ENCODE measurements at regions not wholly inside any gene's neighbourhood (a gene's known extent, or its start where the extent isn't known, plus 50 kb on each side); places are given as distances from the start of the nearest gene placed in this dataset.

DNA sequence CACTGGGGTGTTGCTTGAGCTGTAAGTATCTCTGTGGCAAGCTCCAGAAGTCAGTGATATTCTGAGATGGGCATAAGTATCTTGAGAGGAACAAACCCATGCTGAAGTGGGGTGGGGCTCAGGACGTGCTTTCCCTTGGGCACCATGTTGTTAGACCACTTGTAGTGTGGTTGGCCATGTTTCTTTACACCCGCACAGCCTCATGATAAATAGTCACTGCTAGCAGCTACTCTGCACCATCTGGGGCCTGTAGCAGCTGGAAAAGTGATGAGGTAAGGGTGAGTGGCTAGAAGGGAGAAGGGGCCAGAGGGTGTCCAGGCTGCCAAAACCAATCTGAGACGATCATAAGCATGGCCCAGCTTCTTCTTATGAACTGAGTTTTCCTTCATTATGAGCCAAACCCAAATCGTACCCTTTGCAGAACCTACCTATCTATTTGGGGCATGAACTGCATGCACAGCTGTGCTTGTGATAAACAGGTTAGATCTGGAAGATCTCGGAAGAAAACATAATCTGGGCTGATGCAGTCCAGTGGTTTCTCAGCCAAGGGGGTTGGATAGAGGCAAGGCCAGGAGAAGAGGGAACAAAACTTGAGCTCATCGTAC lies 91.9 kb upstream of the IRF2BP2 start:
- H3K27me3 ChIP-seq (ENCODE audit: control insufficient read depth, extremely low read depth, insufficient read depth, low read length): no peaks in the 10 kb centered on the region
- H4K20me1 ChIP-seq (ENCODE audit: control insufficient read depth, extremely low read depth, insufficient read depth, low read length): no peaks in the 10 kb centered on the region
- no peak overlapping the region for H2AFZ ChIP-seq (ENCODE audit: control insufficient read depth, low read length)
- peaks cover 6% of the 10 kb centered on the region for H3K4me1 ChIP-seq (ENCODE audit: control insufficient read depth, extremely low read depth, insufficient read depth, low read length)
- no peak overlapping the region for H3K9ac ChIP-seq (ENCODE audit: control insufficient read depth, extremely low read depth, insufficient read depth, low read length)
- dilution Hi-C loops (cut with MboI; ENCODE audit: extremely low pct_ligation_motif_present, low sequenced_read_pairs): no loop called here
- H3K27ac ChIP-seq (ENCODE audit: control insufficient read depth, insufficient read depth, low read length): no peak overlapping the region
- FAIRE-seq (no peak), DNase-seq (ENCODE audit: low read depth, low spot score) (no peak)
- H3K79me2 ChIP-seq (ENCODE audit: control insufficient read depth, insufficient read depth, low read length): no peaks in the 10 kb centered on the region
- no peak overlapping the region for H3K4me3 ChIP-seq (ENCODE audit: control insufficient read depth in 2 of 3, extremely low read depth in 1 of 3, insufficient read depth in 2 of 3, low read depth in 1 of 3, low read length in 3 of 3)
- H3K9me1 ChIP-seq (ENCODE audit: control insufficient read depth, extremely low read depth, insufficient read depth, low read length): no peaks in the 10 kb centered on the region
- no peak overlapping the region for H3K4me2 ChIP-seq (ENCODE audit: control insufficient read depth, extremely low read depth, insufficient read depth, low read depth, low read length)
- H3K9me3 ChIP-seq (ENCODE audit: control insufficient read depth, low read depth, low read length): no peaks in the 10 kb centered on the region
- TF ChIP-seq CTCF (optimal IDR thresholded peaks at IDR 0.05 in 1 of 3, IDR thresholded peaks at IDR 0.05 in 1 of 3, conservative IDR thresholded peaks at IDR 0.05 in 1 of 3; ENCODE audit: extremely low read depth in 1 of 3, insufficient read depth in 2 of 3, low read length in 3 of 3) (no peak), EZH2 (IDR thresholded peaks at IDR 0.05; ENCODE audit: low read length) (no peak)
- H3K36me3 ChIP-seq (ENCODE audit: control insufficient read depth in 2 of 2, extremely low read depth in 1 of 2, insufficient read depth in 2 of 2, low read length in 2 of 2): no peaks in the 10 kb centered on the region

DNA sequence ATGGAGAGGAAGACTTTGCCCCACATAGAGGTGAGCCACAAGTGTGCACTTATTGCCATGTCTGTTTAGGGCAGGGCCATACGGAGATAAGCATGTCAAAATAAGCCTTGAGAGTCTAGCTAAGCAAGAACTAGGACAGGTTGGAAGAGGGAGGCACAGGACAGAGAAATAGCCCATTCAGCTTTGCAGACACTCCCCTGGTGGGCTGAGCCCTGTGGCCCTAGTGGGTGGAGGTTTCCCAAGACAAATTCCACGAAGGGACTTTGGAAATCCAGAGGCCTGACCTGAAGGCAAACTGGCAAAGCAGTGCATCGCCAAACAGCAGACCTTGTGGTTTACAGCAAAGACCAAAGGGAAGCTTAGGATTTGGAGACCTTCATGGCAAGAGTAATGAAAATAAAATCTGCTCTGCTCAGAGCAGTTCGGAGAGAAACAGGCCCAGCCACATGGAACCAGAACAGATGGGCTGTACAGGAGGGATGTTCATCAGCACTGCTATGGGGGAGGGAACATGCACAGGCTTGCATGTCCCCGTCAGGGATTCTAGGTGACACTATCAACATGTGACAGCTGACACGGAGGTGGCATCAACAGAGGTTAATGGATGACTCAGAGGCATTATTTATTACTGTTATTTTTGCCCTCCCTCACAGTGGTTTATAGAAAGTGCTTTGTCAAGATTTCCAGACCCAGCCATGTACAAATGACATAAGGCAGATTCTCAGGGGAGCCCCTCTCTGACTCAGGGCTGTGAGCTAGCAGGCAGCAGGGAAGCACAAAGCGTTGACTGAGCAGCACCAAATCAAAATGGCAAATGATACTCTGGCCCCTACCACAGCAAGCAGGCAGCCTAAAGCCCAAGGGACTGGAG lies 90.1 kb upstream of the IRF2BP2 start:
- FAIRE-seq: no peak
- no peak for DNase-seq (ENCODE audit: low read depth, low spot score)

More for the DNA sequence above, 90.1 kb upstream of the IRF2BP2 start:
- TF ChIP-seq CTCF (optimal IDR thresholded peaks at IDR 0.05 in 1 of 3, IDR thresholded peaks at IDR 0.05 in 1 of 3, conservative IDR thresholded peaks at IDR 0.05 in 1 of 3; ENCODE audit: extremely low read depth in 1 of 3, insufficient read depth in 2 of 3, low read length in 3 of 3) (no peak), EZH2 (IDR thresholded peaks at IDR 0.05; ENCODE audit: low read length) (no peak)
- Histone ChIP-seq H3K79me2 (ENCODE audit: control insufficient read depth, insufficient read depth, low read length) (no peaks in the 10 kb centered on the region), H4K20me1 (ENCODE audit: control insufficient read depth, extremely low read depth, insufficient read depth, low read length) (no peaks in the 10 kb centered on the region), H3K9me3 (ENCODE audit: control insufficient read depth, low read depth, low read length) (no peaks in the 10 kb centered on the region), H3K9ac (ENCODE audit: control insufficient read depth, extremely low read depth, insufficient read depth, low read length) (no peak overlapping the region), H3K9me1 (ENCODE audit: control insufficient read depth, extremely low read depth, insufficient read depth, low read length) (no peaks in the 10 kb centered on the region), H3K4me3 (ENCODE audit: control insufficient read depth in 2 of 3, extremely low read depth in 1 of 3, insufficient read depth in 2 of 3, low read depth in 1 of 3, low read length in 3 of 3) (no peak overlapping the region), H3K27ac (ENCODE audit: control insufficient read depth, insufficient read depth, low read length) (no peak overlapping the region), H2AFZ (ENCODE audit: control insufficient read depth, low read length) (no peak overlapping the region), H3K27me3 (ENCODE audit: control insufficient read depth, extremely low read depth, insufficient read depth, low read length) (no peaks in the 10 kb centered on the region), H3K4me2 (ENCODE audit: control insufficient read depth, extremely low read depth, insufficient read depth, low read depth, low read length) (no peak overlapping the region), H3K4me1 (ENCODE audit: control insufficient read depth, extremely low read depth, insufficient read depth, low read length) (peaks cover 6% of the 10 kb centered on the region), H3K36me3 (ENCODE audit: control insufficient read depth in 2 of 2, extremely low read depth in 1 of 2, insufficient read depth in 2 of 2, low read length in 2 of 2) (no peaks in the 10 kb centered on the region)
- dilution Hi-C loops (cut with MboI; ENCODE audit: extremely low pct_ligation_motif_present, low sequenced_read_pairs): no loop called here
